ENCODE measurements at regions not wholly inside any gene's neighbourhood (a gene's known extent, or its start where the extent isn't known, plus 50 kb on each side); places are given as distances from the start of the nearest gene placed in this dataset. TPM values are rescaled to one million over a fixed set of nuclear protein-coding genes. Genes with fewer than 3 reads are reported as not detected.
"Not testable (repeated sequence)": the region's sequence is repeated elsewhere in the genome, so short reads cannot be mapped to it uniquely, and the experiment has no call there.

DNA sequence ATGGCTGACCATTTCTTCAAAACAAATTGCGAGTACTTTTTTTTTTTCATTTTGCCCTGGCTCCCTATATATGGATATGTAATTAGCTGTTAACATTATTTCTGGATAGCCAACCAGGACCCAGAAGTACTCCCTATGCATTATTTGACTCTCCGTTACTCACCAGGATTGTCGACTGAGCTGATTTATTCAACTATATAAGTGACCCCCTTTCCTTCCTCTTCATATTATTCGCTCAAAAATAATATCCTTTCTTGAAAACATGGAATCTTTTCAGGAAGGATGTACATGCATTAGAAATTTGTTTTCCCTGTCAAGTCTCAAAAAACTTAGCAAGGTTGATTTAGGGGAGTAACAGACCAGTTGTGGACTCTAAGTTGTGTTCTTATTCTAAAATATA, 114.1 kb upstream of the KLHL4 start:
- Histone ChIP-seq H3K4me2 (ENCODE audit: low read depth, low read length, poor library complexity, severe bottlenecking) (no peak overlapping the region), H3K9ac (ENCODE audit: low read length) (no peak overlapping the region), H3K79me2 (ENCODE audit: low read length) (no peaks in the 10 kb centered on the region), H3K4me3 (ENCODE audit: low read length) (no peak overlapping the region), H3K9me3 (ENCODE audit: low read length) (peaks cover 11% of the 10 kb centered on the region), H4K20me1 (ENCODE audit: insufficient read depth, low read depth, low read length) (no peaks in the 10 kb centered on the region), H3K9me2 (replicated peaks; ENCODE audit: insufficient read depth, low read length) (no peaks in the 10 kb centered on the region), H2AFZ (ENCODE audit: low read length) (no peak overlapping the region), H3K36me3 (ENCODE audit: insufficient read depth, low read length) (no peaks in the 10 kb centered on the region), H3K27ac (ENCODE audit: low read length) (no peak overlapping the region), H3K4me1 (ENCODE audit: low read length) (no peaks in the 10 kb centered on the region), H3K27me3 (ENCODE audit: low read length) (no peaks in the 10 kb centered on the region)
- no peak for DNase-seq

DNA sequence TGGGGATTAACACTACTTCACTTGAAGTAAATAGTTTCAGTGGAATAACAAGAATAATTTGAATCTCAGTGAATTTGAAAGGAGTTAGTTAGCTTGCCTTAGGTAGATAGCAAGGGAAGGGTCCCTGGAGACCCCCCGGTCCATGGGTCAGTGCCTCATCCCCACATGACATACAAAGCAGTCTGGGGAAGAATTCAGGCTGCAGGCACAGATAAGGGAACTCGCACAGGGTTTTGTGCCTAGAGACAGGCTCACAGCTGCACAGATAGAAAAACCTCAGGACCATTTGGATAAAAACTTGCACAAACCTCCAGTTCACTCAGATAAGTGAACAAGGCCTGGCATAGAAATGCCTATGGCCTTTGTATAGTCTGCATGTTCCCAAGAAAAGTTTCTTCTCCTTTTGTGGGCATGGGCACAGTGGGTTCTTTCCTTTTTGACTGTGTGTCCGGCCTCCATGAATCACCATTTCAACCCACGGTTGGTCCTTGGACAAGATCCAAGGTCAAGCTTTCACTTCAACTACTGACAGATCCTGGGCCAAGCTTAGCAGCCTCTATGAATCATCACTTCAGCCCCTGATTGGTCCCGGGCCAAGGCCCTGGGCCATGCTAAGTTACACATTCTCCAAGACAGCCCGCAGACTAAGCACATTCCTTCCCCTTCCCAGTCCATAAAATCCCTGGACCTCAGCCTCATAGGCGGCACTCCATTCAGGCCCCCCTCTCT, 108.3 kb upstream of the KLHL4 start:
- Histone ChIP-seq H3K9me3 (ENCODE audit: low read length) (no peaks in the 10 kb centered on the region; the same call in 1 of the 2 replicates), H3K36me3 (ENCODE audit: insufficient read depth, low read length) (no peaks in the 10 kb centered on the region), H3K9me2 (replicated peaks; ENCODE audit: insufficient read depth, low read length) (no peaks in the 10 kb centered on the region), H3K9ac (ENCODE audit: low read length) (no peak overlapping the region), H3K27me3 (ENCODE audit: low read length) (no peaks in the 10 kb centered on the region), H3K27ac (ENCODE audit: low read length) (no peak overlapping the region), H3K4me2 (ENCODE audit: low read depth, low read length, poor library complexity, severe bottlenecking) (no peak overlapping the region), H3K4me3 (ENCODE audit: low read length) (no peak overlapping the region), H3K79me2 (ENCODE audit: low read length) (no peaks in the 10 kb centered on the region), H3K4me1 (ENCODE audit: low read length) (no peaks in the 10 kb centered on the region), H2AFZ (ENCODE audit: low read length) (no peak overlapping the region), H4K20me1 (ENCODE audit: insufficient read depth, low read depth, low read length) (no peaks in the 10 kb centered on the region)
- no peak for DNase-seq

DNA sequence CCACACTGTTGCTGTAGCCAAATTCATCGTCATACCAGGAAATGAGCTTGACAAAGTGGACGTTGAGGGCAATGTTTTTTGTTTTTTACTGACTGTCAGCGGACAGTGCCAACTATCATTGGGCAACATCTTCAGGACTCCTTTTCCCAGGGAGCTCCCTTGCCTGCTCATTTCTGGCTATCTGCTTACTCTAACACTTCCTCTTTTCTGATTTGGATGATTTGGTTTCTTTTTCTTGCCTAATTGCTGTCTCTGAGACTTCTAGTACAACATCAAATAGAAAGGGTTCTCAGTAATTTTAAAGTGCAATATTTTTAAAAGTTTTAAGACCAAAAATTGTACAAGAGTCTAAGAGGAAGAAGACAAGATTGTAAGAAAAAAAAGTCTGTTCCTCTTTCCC, 92.0 kb upstream of the KLHL4 start:
- Histone ChIP-seq H3K9me3 (ENCODE audit: low read length) (peaks cover 18% of the 10 kb centered on the region), H4K20me1 (ENCODE audit: insufficient read depth, low read depth, low read length) (no peaks in the 10 kb centered on the region), H3K4me1 (ENCODE audit: low read length) (no peaks in the 10 kb centered on the region), H2AFZ (ENCODE audit: low read length) (no peak overlapping the region), H3K9ac (ENCODE audit: low read length) (no peak overlapping the region), H3K4me3 (ENCODE audit: low read length) (no peak overlapping the region), H3K4me2 (ENCODE audit: low read depth, low read length, poor library complexity, severe bottlenecking) (no peak overlapping the region), H3K9me2 (replicated peaks; ENCODE audit: insufficient read depth, low read length) (no peaks in the 10 kb centered on the region), H3K79me2 (ENCODE audit: low read length) (no peaks in the 10 kb centered on the region), H3K36me3 (ENCODE audit: insufficient read depth, low read length) (no peaks in the 10 kb centered on the region), H3K27me3 (ENCODE audit: low read length) (no peaks in the 10 kb centered on the region), H3K27ac (ENCODE audit: low read length) (no peak overlapping the region)
- DNase-seq: no peak

DNA sequence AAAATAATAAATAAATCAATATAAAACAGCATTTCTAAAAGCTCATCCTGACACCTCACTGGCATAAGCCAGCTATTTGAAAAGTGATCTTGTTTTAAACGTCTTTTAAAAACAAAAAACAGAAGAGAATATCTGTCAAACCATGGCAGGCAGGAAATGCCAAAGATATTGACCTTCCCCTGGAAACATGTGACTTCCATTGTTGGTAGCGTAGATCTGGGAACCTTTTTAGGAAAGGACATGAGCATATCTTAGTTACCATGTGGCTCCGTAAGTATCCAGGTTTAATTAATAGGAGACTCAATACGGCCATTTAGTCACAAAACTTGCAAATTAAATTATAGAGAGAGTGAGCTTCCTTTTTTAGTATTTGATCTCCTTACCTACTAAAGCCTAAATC, 83.0 kb upstream of the KLHL4 start:
- H3K27me3 ChIP-seq (ENCODE audit: low read length): no peaks in the 10 kb centered on the region
- H3K27ac ChIP-seq (ENCODE audit: low read length): no peak overlapping the region
- no peak for DNase-seq
- no peak overlapping the region for H2AFZ ChIP-seq (ENCODE audit: low read length)
- H3K9me3 ChIP-seq (ENCODE audit: low read length): peaks cover 9% of the 10 kb centered on the region; the same call in 1 of the 2 replicates
- no peaks in the 10 kb centered on the region for H3K79me2 ChIP-seq (ENCODE audit: low read length)
- H4K20me1 ChIP-seq (ENCODE audit: insufficient read depth, low read depth, low read length): no peaks in the 10 kb centered on the region
- no peaks in the 10 kb centered on the region for H3K9me2 ChIP-seq (replicated peaks; ENCODE audit: insufficient read depth, low read length)
- H3K4me1 ChIP-seq (ENCODE audit: low read length): no peaks in the 10 kb centered on the region
- H3K9ac ChIP-seq (ENCODE audit: low read length): no peak overlapping the region
- H3K36me3 ChIP-seq (ENCODE audit: insufficient read depth, low read length): no peaks in the 10 kb centered on the region
- no peak overlapping the region for H3K4me2 ChIP-seq (ENCODE audit: low read depth, low read length, poor library complexity, severe bottlenecking)
- no peak overlapping the region for H3K4me3 ChIP-seq (ENCODE audit: low read length)

DNA sequence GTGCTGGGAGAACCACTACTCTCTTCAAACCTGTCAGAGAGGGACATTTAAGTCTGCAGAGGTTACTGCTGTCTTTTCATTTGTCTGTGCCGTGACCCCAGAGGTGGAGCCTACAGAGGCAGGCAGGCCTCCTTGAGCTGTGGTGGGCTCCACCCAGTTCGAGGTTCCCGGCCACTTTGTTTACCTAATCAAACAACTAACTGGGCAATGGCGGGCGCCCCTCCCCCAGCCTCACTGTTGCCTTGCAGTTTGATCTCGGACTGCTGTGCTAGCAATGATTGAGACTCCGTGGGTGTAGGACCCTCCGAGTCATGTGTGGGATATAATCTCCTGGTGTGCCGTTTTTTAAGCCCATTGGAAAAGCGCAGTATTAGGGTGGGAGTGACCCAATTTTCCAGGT, 69.0 kb upstream of the KLHL4 start:
- not testable (repeated sequence) for H3K9me2 ChIP-seq (replicated peaks; ENCODE audit: insufficient read depth, low read length); H3K36me3 ChIP-seq (ENCODE audit: insufficient read depth, low read length); H3K27ac ChIP-seq (ENCODE audit: low read length); H3K9ac ChIP-seq (ENCODE audit: low read length); DNase-seq; H2AFZ ChIP-seq (ENCODE audit: low read length); H3K4me1 ChIP-seq (ENCODE audit: low read length); H3K9me3 ChIP-seq (ENCODE audit: low read length); H3K27me3 ChIP-seq (ENCODE audit: low read length); H4K20me1 ChIP-seq (ENCODE audit: insufficient read depth, low read depth, low read length); H3K4me2 ChIP-seq (ENCODE audit: low read depth, low read length, poor library complexity, severe bottlenecking); H3K4me3 ChIP-seq (ENCODE audit: low read length); H3K79me2 ChIP-seq (ENCODE audit: low read length)

DNA sequence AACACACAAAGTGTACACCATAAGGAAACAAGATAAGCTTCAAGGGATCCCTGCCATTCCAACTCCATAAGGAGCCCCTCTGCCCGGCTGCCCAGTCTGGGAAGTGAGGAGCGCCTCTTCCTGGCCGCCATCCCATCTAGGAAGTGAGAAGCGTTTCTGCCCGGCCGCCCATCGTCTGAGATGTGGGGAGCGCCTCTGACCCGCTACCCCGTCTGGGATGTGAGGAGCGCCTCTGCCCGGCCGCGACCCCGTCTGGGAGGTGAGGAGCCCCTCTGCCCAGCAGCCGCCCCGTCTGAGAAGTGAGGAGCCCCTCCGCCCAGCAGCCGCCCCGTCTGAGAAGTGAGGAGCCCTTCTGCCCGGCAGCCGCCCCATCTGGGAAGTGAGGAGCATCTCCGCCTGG, 51.8 kb upstream of the KLHL4 start:
- H3K9me2 ChIP-seq (replicated peaks; ENCODE audit: insufficient read depth, low read length); H3K27ac ChIP-seq (ENCODE audit: low read length); H3K36me3 ChIP-seq (ENCODE audit: insufficient read depth, low read length); H3K79me2 ChIP-seq (ENCODE audit: low read length); H3K4me2 ChIP-seq (ENCODE audit: low read depth, low read length, poor library complexity, severe bottlenecking); H3K4me3 ChIP-seq (ENCODE audit: low read length); H3K9ac ChIP-seq (ENCODE audit: low read length); DNase-seq; H4K20me1 ChIP-seq (ENCODE audit: insufficient read depth, low read depth, low read length); H3K4me1 ChIP-seq (ENCODE audit: low read length); H2AFZ ChIP-seq (ENCODE audit: low read length); H3K27me3 ChIP-seq (ENCODE audit: low read length): not testable (repeated sequence)
- H3K9me3 ChIP-seq (ENCODE audit: low read length): peaks cover 25% of the 10 kb centered on the region

Small RNA genes lying in the stretch of these regions (small RNA-seq; reads per million reads assigned to genes)
- gene Z96811.1: not detected
